ENCODE measurements at regions not wholly inside any gene's neighbourhood (a gene's known extent, or its start where the extent isn't known, plus 50 kb on each side); places are given as distances from the start of the nearest gene placed in this dataset.

DNA sequence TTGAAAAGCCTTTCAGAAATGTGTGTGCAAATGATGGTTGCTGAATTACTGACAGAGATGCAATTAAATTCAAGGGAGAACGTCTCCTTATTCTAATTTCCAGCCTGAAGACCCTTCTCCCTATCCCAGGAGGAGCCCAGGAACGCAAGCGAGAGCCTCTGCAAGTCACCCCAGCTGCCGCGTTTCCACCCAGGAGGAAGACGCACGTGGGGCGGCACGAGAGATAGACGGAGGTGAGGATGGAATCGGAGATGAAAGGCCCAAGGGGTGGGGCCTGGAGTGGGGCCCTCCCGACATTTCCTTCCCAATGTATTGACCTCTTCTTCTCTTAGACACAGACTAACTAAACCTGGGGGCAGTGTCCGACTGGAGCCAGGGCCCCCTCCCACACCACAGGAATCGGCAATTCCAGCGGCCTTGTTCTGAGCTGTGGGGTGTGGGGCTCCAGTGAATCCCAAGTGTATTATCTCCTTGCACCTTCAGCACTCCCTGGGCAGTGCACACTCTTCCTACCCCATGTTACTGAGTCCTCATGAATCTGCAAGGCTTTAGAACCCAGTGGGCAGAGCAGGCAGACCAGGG lies 322.5 kb downstream of the AJAP1 start:
- H3K27me3 ChIP-seq = no peaks in the 10 kb centered on the region
- WGBS, 2 donors = 85 to 90% methylated on average over 13 to 15 of the region's 15 CpGs
- H3K9me3 ChIP-seq = no peaks in the 10 kb centered on the region
- intact Hi-C loops (cut with DNase I) = no loop called here
- H3K4me3 ChIP-seq = no peak overlapping the region
- no peak for DNase-seq
- H3K27ac ChIP-seq = no peak overlapping the region
- no peak for ATAC-seq
- TF ChIP-seq, protein P1, sequence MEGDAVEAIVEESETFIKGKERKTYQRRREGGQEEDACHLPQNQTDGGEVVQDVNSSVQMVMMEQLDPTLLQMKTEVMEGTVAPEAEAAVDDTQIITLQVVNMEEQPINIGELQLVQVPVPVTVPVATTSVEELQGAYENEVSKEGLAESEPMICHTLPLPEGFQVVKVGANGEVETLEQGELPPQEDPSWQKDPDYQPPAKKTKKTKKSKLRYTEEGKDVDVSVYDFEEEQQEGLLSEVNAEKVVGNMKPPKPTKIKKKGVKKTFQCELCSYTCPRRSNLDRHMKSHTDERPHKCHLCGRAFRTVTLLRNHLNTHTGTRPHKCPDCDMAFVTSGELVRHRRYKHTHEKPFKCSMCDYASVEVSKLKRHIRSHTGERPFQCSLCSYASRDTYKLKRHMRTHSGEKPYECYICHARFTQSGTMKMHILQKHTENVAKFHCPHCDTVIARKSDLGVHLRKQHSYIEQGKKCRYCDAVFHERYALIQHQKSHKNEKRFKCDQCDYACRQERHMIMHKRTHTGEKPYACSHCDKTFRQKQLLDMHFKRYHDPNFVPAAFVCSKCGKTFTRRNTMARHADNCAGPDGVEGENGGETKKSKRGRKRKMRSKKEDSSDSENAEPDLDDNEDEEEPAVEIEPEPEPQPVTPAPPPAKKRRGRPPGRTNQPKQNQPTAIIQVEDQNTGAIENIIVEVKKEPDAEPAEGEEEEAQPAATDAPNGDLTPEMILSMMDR (IDR thresholded peaks at IDR 0.05) = no peak
- no peak for TF ChIP-seq POLR2A (IDR thresholded peaks at IDR 0.05)
- peaks cover 15% of the 10 kb centered on the region for H3K4me1 ChIP-seq
- no peaks in the 10 kb centered on the region for H3K36me3 ChIP-seq (replicated peaks in 1 of 2; ENCODE audit: insufficient read depth in 1 of 2, low read depth in 2 of 2)

DNA sequence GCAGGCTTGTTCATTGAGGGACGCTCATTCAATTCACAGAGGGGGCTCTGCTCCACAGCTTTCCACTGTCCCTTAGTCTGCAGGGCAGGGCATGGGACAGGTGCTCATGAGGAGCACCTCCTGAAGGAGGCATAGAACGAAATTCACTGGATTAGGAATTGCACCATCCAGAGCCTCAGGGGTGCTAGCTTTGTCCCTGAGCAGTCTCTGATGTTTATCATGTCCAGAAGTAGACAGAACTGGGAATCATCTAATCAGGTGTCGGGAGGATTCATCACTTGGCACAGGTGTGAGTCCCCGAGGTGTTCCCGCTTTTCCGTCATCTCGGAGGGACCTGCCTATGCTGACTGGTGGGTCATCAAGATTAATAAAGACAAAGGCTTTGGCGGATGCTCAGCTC lies 321.4 kb downstream of the AJAP1 start:
- intact Hi-C loops (cut with DNase I) = no loop called here
- Histone ChIP-seq H3K9me3 (no peaks in the 10 kb centered on the region), H3K4me1 (peaks cover 15% of the 10 kb centered on the region), H3K27ac (no peak overlapping the region), H3K4me3 (no peak overlapping the region), H3K36me3 (replicated peaks in 1 of 2; ENCODE audit: insufficient read depth in 1 of 2, low read depth in 2 of 2) (no peaks in the 10 kb centered on the region), H3K27me3 (no peaks in the 10 kb centered on the region)
- no peak for DNase-seq
- no peak for ATAC-seq
- 75 to 89% methylated on average over 8 of the region's 8 CpGs for WGBS, 2 donors
- TF ChIP-seq POLR2A (IDR thresholded peaks at IDR 0.05) = no peak
- TF ChIP-seq, protein P1 (IDR thresholded peaks at IDR 0.05) = no peak

DNA sequence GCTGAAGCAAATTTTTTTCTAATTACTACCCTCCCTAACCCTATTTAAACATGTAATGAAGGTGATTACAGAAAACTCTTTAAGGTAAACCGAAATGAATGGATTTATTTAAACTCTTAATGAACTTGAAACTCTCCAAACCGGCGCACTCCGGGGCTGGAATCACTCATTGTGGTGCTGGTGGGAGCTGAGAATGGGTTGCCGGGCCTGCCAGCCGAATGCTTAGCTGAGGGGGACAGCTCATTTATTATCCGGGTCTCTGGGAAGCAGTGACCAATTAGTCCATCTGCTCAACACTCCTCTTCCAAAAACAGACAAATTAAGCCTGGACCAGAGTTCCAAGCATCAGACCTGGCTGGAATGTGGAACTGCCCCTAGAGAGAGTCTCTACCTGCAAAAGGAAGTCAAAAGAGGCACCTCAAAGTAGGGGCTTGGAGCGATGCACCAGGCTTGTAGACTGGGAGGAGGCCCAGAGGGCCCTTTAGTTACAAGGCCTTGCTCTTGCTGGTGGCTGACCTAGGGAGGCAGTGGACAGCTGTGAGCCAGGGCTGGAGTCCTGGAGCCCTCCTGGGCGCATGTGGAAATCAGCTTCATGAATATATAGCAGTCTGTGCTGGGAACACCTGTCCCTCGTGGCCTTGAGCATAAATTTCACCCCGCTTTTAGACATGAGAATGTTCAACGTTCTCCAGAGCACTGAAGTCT lies 320.7 kb downstream of the AJAP1 start:
- intact Hi-C loops (cut with DNase I) = no loop called here
- H3K4me3 ChIP-seq = no peak overlapping the region
- H3K9me3 ChIP-seq = no peaks in the 10 kb centered on the region
- H3K27ac ChIP-seq = no peak overlapping the region
- H3K27me3 ChIP-seq = no peaks in the 10 kb centered on the region
- WGBS, 2 donors = 80 to 81% methylated on average over 12 of the region's 12 CpGs
- no peaks in the 10 kb centered on the region for H3K36me3 ChIP-seq (replicated peaks in 1 of 2; ENCODE audit: insufficient read depth in 1 of 2, low read depth in 2 of 2)
- H3K4me1 ChIP-seq = peaks cover 15% of the 10 kb centered on the region
- no peak for ATAC-seq
- DNase-seq = no peak
- TF ChIP-seq, protein P1 (IDR thresholded peaks at IDR 0.05) = no peak
- no peak for TF ChIP-seq POLR2A (IDR thresholded peaks at IDR 0.05)

DNA sequence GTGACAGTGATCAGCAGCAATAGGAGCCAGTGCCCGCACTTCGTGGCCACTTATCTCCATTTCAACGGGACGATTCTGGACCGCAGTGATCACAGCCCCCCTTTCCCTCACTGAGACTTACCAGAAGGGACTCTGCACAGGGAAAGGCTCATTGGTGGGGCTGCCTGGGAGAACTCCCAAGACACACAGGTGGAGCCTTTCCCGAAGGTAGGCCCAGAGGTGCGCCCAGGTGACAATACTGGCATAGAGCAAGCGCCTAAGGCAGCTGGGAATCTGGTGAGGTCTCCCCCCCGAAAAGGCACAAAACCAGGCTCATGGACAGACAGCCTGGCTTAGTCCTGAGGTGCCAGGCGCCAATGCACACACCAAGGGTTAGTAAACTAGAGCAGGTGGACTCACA lies 318.9 kb downstream of the AJAP1 start:
- intact Hi-C loops (cut with DNase I) = no loop called here
- ATAC-seq = no peak
- no peak overlapping the region for H3K4me3 ChIP-seq
- no peaks in the 10 kb centered on the region for H3K27me3 ChIP-seq
- H3K27ac ChIP-seq = no peak overlapping the region
- no peaks in the 10 kb centered on the region for H3K36me3 ChIP-seq (replicated peaks in 1 of 2; ENCODE audit: insufficient read depth in 1 of 2, low read depth in 2 of 2)
- H3K4me1 ChIP-seq = peaks cover 14% of the 10 kb centered on the region
- 52 to 55% methylated on average over 9 to 10 of the region's 10 CpGs for WGBS, 2 donors
- peak in 1 of 4 donors; percentile 72 for DNase-seq
- TF ChIP-seq, protein P1 (IDR thresholded peaks at IDR 0.05) = no peak
- no peak for TF ChIP-seq POLR2A (IDR thresholded peaks at IDR 0.05)
- H3K9me3 ChIP-seq = no peaks in the 10 kb centered on the region

All from body of pancreas (tissue), 4 donors.